Activated naive CD4-positive, alpha-beta T cell treated with anti-CD3 and anti-CD28 coated beads for 36 hours (primary cell): ENCODE measurements at regions not wholly inside any gene's neighbourhood (a gene's known extent, or its start where the extent isn't known, plus 50 kb on each side); places are given as distances from the start of the nearest gene placed in this dataset.
"Not testable (repeated sequence)": the region's sequence is repeated elsewhere in the genome, so short reads cannot be mapped to it uniquely, and the experiment has no call there.

ENCODE experiments used
- CTCF ChIA-PET: fragments of 350-600 bp; sonication (Branson Sonifier 250); formaldehyde crosslinking; loops from one replicate; lab custom pipeline; 2021; ENCODE audit warnings: antibody characterized with exemption; lab: Charles Lee
- DNase-seq: peaks from one replicate; pipeline ENCODE4 v3.0.0-alpha.2; 2020
- H3K27ac Mint-ChIP-seq: one replicate; pipeline ENCODE4 v1.8.0; 2021; ENCODE audit warnings: mild to moderate bottlenecking, mixed read lengths
- H3K27me3 Mint-ChIP-seq: one replicate; pipeline ENCODE4 v1.8.0; 2021; ENCODE audit warnings: low read depth, mixed read lengths
- H3K36me3 Mint-ChIP-seq: one replicate; pipeline ENCODE4 v1.8.0; 2021; ENCODE audit warnings: low read depth, mixed read lengths
- H3K4me1 Mint-ChIP-seq: one replicate; pipeline ENCODE4 v1.8.0; 2021; ENCODE audit warnings: low read depth, mixed read lengths
- H3K4me3 Mint-ChIP-seq: one replicate; pipeline ENCODE4 v1.8.0; 2021; ENCODE audit warnings: mild to moderate bottlenecking, moderate library complexity, mixed read lengths
- H3K9me3 Mint-ChIP-seq: one replicate; pipeline ENCODE4 v1.8.0; 2021; ENCODE audit warnings: mixed read lengths
- intact Hi-C: fragments of 100-400 bp; cut with micrococcal nuclease; formaldehyde crosslinking; loops from one replicate; pipeline ENCODE4 v1.15.1; 2023

DNA sequence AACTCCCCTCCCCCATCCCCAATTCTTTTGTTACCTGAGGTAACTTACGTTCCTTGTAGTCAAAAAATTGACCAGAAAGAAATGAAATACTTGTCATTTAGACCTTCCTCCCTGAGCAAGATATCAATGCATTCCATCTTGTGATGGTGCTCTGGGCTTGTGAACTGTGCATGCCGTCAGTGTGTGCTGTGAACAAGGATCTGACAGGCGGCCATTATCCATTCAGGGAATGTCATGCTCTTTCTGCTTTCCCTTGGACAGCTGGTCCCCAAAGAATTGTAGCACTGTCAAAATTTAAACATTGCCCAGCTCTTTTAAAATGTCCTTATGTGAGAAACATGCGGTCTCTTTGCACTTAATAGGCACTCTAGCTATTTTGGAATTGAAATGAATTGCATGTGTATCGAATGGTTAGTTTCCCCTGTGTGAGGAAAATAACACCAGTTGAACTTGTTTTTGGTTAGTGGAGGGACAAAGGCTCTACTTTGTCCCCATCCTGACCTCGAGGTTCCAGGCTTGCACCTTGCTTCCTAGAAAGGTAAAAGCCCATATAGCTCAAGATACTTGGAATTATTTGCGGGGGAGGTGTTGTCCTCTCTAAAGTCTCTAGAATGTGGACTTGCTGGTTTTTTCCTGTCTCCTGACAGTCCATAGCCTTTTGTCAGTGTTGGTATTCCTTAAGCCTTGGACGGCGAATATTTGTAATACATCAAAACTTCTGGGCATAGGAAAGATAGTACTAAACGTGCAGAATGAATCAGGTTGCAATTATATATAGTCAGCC lies 350.9 kb downstream of the NUP35 start:
- no peaks in the 10 kb centered on the region for H3K27me3 Mint-ChIP-seq
- DNase-seq, result no peak
- H3K36me3 Mint-ChIP-seq, result peaks cover 1% of the 10 kb centered on the region
- intact Hi-C loops, result no loop called here
- no peaks in the 10 kb centered on the region for H3K4me1 Mint-ChIP-seq
- CTCF ChIA-PET, result no interaction called here
- no peak overlapping the region for H3K27ac Mint-ChIP-seq
- peaks cover 7% of the 10 kb centered on the region for H3K9me3 Mint-ChIP-seq
- H3K4me3 Mint-ChIP-seq, result no peak overlapping the region

DNA sequence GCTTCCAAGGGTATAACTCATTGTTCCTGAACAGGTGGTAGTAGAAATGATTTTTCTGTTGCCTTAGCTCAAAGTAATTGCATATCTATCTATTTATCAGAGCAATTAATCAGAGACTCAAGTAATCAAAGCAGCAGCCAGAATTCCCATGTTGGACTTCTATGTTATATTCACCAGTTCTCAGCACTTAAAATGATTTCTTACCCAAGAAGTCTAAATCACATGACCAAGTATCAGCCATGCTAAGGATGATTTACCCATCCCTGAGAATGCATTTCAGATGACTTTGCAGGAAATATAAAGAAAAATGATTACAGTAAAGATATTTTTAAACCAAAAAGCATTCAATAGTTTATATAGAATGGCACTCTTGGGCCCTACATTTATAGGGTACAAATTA lies 352.2 kb downstream of the NUP35 start:
- H3K4me3 Mint-ChIP-seq, result no peak overlapping the region
- peaks cover 14% of the 10 kb centered on the region for H3K9me3 Mint-ChIP-seq
- intact Hi-C loops, result no loop called here
- H3K36me3 Mint-ChIP-seq, result peaks cover 1% of the 10 kb centered on the region
- no peaks in the 10 kb centered on the region for H3K4me1 Mint-ChIP-seq
- H3K27ac Mint-ChIP-seq, result no peak overlapping the region
- no peaks in the 10 kb centered on the region for H3K27me3 Mint-ChIP-seq
- DNase-seq, result no peak
- CTCF ChIA-PET, result no interaction called here

DNA sequence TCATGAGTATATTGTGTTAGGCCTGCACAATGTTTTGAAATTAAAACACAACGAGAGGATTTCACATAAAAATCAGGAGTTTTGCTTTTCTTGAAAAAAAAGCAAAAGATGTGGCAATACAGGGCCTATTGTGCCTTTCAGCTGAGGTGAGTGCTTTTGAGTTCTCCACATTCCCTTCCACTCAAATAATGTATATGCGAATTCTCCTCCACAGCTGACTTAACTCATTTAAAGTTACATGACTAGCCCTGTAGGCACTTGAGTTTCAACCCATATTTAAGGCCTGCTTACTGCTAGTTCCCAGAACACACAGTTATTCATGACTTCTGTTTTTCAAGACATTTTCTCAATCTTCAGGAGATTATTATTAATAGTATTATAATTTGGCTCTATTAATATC lies 353.1 kb downstream of the NUP35 start:
- Mint-ChIP-seq H3K9me3 (peaks cover 16% of the 10 kb centered on the region), H3K27me3 (no peaks in the 10 kb centered on the region), H3K36me3 (peaks cover 1% of the 10 kb centered on the region), H3K4me1 (no peaks in the 10 kb centered on the region), H3K4me3 (no peak overlapping the region), H3K27ac (no peak overlapping the region)
- CTCF ChIA-PET, result no interaction called here
- intact Hi-C loops, result no loop called here
- no peak for DNase-seq

DNA sequence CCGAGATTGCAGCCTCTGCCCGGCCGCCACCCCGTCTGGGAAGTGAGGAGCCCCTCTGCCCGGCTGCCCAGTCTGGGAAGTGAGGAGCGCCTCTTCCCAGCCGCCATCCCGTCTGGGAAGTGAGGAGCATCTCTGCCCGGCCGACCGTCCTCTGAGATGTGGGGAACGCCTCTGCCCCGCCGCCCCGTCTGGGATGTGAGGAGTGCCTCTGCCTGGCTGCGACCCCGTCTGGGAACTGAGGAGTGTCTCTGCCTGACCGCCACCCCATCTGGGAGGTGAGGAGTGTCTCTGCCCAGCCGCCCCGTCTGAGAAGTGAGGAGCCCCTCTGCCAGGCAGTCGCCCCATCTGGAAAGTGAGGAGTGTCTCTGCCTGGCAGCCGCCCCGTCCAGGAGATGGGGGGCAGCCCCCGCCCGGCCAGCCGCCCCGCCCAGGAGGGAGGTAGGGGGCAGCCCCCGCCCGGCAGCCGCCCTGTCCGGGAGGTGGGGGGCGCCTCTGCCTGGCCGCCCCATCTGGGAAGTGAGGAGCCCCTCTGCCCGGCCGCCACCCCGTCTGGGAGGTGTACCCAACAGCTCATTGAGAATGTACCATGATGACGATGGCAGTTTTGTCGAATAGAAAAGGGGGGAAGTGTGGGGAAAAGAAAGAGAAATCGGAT lies 354.8 kb downstream of the NUP35 start:
- DNase-seq, H3K4me3 Mint-ChIP-seq, intact Hi-C loops, H3K27ac Mint-ChIP-seq, H3K27me3 Mint-ChIP-seq, H3K4me1 Mint-ChIP-seq, CTCF ChIA-PET, H3K36me3 Mint-ChIP-seq: not testable (repeated sequence)
- H3K9me3 Mint-ChIP-seq, result peaks cover 19% of the 10 kb centered on the region

DNA sequence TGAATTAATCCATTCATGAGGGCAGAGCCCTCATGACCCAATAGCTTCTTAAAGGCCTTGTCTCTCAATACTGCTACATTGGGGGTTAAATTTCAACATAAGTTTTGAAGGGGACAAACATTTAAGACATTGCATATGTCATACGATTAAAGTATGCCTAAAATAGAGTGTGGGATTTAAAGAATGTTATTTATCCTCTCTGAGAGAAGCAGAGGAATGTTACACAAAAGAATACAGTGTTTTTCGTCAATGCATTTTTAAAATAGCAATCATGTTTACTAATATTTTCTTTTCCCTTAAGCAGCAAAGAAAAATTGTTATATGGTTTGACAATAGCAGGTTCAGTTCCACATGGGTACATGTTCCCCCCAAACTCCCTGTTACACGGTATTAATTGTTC lies 363.1 kb downstream of the NUP35 start:
- H3K27ac Mint-ChIP-seq, result no peak overlapping the region

DNA sequence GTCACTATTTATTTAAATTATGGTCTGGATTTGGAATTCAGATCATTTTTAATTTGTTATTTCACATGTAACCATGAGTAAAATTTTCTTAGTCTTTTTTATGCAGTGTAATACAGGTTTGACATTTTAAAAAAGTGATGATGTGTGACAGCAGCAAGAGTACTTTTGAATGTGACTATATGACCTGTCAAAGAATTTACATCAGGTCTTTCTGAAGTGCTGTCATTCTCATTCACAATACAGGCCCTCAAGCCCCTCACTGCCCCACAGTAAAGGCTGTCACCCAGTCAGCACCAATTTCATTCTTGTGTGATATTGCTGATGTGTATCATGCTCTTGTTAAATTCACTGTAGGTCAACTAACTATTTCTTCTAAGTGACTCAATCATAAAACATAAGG lies 364.2 kb downstream of the NUP35 start:
- no peaks in the 10 kb centered on the region for H3K36me3 Mint-ChIP-seq
- H3K4me1 Mint-ChIP-seq, result no peaks in the 10 kb centered on the region
- H3K9me3 Mint-ChIP-seq, result no peaks in the 10 kb centered on the region
- no peak for DNase-seq
- no peaks in the 10 kb centered on the region for H3K27me3 Mint-ChIP-seq
- no peak overlapping the region for H3K4me3 Mint-ChIP-seq
- CTCF ChIA-PET, result no interaction called here
- intact Hi-C loops, result no loop called here
- no peak overlapping the region for H3K27ac Mint-ChIP-seq

More for the DNA sequence above, 363.1 kb downstream of the NUP35 start:
- H3K27me3 Mint-ChIP-seq, result no peaks in the 10 kb centered on the region
- H3K4me3 Mint-ChIP-seq, result no peak overlapping the region
- CTCF ChIA-PET, result no interaction called here
- H3K36me3 Mint-ChIP-seq, result no peaks in the 10 kb centered on the region
- peaks cover 3% of the 10 kb centered on the region for H3K9me3 Mint-ChIP-seq
- H3K4me1 Mint-ChIP-seq, result no peaks in the 10 kb centered on the region
- no peak for DNase-seq
- intact Hi-C loops, result no loop called here

DNA sequence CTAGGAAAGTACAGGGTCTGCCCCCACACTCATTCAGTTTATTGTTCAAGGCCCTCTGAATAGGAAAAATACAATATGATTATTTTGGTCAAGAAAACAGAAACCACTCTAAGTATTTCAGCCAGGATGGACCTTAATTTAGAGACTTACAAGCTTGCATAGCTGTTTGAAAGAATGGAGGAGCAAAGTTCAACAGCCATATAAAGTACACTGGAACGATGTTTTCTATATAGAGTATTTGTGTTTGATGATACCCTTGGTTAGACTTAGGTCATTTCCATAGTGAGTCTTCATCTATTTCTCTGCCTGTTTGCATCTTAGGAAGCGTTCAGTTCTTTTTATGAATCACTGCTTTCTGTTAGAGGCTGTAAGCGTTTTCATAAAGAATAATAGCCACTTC lies 366.2 kb downstream of the NUP35 start:
- CTCF ChIA-PET, result no interaction called here
- Mint-ChIP-seq H3K36me3 (no peaks in the 10 kb centered on the region), H3K27ac (no peak overlapping the region), H3K27me3 (no peaks in the 10 kb centered on the region), H3K9me3 (no peaks in the 10 kb centered on the region), H3K4me3 (no peak overlapping the region), H3K4me1 (no peaks in the 10 kb centered on the region)
- no peak for DNase-seq
- intact Hi-C loops, result no loop called here

DNA sequence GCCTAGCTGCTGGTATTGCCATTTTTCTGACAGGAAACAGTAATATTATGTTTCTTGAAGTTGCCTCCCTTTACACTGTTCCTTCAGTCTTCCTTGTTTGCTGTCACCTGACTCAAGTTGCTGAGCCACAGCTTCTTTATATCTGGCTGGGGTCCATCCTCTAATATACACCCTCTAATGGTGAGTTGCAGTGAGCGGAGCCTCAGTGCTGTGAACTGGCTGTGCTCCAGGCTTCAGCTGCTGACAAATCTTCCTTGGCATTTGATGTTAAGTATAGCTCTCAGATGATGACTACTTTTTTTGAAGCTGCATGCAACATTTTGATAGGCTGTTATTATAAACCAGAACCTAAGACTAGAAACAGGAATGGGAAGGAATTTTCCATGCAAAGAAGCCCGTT lies 366.7 kb downstream of the NUP35 start:
- no peak for DNase-seq
- Mint-ChIP-seq H3K9me3 (peaks cover 1% of the 10 kb centered on the region), H3K27ac (no peak overlapping the region), H3K4me3 (no peak overlapping the region), H3K4me1 (no peaks in the 10 kb centered on the region), H3K27me3 (no peaks in the 10 kb centered on the region), H3K36me3 (no peaks in the 10 kb centered on the region)
- CTCF ChIA-PET, result no interaction called here
- intact Hi-C loops, result no loop called here

DNA sequence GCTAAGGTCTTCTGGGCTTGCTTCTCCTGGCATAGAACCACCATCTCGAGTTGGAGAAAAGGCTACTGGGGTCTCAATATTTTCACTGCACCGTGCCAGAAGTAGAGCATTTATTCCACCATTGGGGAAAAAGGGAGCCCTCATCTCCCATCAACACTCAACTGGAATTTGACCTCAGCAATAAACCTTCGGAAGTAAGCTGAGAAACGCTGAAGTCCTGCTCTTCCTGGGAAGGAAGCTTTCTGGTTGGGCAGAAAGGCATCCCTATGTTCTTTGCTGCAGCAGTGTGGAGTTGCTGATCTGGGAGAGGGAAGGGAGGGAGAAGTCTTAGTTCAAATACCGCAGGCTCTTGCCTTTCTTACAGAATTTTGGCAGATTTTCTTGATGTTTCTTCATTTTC lies 368.8 kb downstream of the NUP35 start:
- no peak overlapping the region for H3K27ac Mint-ChIP-seq
- no peak for DNase-seq
- intact Hi-C loops, result no loop called here
- no peak overlapping the region for H3K4me3 Mint-ChIP-seq
- CTCF ChIA-PET, result no interaction called here
- H3K36me3 Mint-ChIP-seq, result no peaks in the 10 kb centered on the region
- H3K4me1 Mint-ChIP-seq, result no peaks in the 10 kb centered on the region
- H3K27me3 Mint-ChIP-seq, result no peaks in the 10 kb centered on the region
- peaks cover 1% of the 10 kb centered on the region for H3K9me3 Mint-ChIP-seq

DNA sequence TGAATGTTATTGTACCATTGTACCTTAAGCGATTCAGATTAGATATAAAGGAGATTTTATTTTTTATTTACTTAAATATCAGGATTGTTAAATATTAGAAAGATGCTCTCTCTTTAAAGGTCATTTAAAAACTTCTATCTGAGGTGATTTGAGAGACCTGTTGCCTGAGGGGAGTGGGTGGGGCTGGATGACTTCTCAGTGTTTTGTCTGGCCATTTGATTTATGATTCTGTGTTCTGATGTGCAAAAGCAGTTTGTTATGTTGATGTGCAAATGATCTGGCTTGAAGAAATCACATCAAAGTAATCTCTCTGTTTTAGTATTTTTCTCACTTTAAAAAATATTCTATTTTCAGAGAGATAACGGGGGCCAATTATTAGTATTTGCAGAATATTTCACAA lies 370.8 kb downstream of the NUP35 start:
- Mint-ChIP-seq H3K36me3 (no peaks in the 10 kb centered on the region), H3K4me1 (no peaks in the 10 kb centered on the region), H3K27me3 (no peaks in the 10 kb centered on the region), H3K27ac (no peak overlapping the region), H3K9me3 (peaks cover 1% of the 10 kb centered on the region), H3K4me3 (no peak overlapping the region)
- CTCF ChIA-PET, result interaction anchor here (0.7 kb wide), 1 partner anchor 1619 kb away, joined by 3 read pairs; no protein-coding TSS in a partner anchor
- intact Hi-C loops, result no loop called here
- DNase-seq, result no peak

DNA sequence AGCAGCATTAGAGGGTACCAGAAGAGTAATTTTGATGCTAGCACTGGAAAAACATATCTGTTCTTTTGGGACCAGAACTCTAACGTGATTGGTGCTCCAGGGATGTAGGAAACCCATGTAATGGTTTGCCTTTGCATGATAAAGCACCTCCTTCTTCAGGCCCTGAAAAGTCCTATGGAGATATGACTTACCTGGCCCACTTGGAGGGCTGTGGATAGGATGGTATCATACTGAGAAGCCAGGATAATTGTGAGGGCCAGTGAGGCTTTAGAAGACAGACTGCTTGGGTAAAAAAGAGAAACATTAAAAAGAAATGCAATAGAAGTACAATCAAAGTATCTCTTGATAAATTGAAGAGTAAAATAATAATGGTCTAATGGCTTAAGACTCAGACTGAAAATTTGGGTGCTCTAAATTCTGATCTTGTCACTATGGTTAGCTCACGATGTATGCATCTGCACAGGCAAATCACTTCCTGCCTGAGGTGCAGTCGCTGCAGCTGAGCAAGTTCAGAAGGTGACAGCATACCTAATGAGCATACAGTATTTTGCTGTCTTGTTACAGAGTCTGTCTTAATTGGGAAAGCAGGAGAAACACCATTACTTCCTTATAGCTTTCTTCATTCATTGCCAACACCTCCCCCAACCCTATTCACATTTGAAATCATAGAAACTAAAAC lies 371.5 kb downstream of the NUP35 start:
- Mint-ChIP-seq H3K4me1 (no peaks in the 10 kb centered on the region), H3K27me3 (no peaks in the 10 kb centered on the region), H3K36me3 (no peaks in the 10 kb centered on the region), H3K27ac (no peak overlapping the region), H3K9me3 (peaks cover 7% of the 10 kb centered on the region), H3K4me3 (no peak overlapping the region)
- intact Hi-C loops, result no loop called here
- DNase-seq, result no peak
- CTCF ChIA-PET, result interaction anchor here (0.6 kb wide), 2 partner anchors 628 to 1177 kb away, joined by 3 to 6 read pairs; no protein-coding TSS in a partner anchor

DNA sequence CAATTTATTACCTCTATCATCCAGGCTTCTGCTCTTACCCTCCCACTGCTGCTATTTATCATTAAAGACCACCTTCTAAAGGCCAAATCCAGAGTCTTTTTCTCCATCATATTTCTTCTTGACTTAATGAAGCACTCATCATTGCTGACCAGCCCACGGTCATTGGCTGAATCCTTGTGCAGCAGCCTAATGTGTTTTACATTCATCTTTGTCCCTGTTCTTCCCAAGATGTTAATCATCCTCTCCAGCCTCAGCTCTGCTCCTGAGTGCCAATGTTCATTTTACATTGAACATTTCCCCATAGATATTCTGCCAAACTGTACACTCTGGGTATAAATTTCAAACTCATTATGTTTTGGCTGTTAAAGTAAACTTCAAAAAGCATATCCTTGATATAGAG lies 373.6 kb downstream of the NUP35 start:
- no peak overlapping the region for H3K27ac Mint-ChIP-seq
- no peak for DNase-seq
- no peaks in the 10 kb centered on the region for H3K27me3 Mint-ChIP-seq
- no peaks in the 10 kb centered on the region for H3K36me3 Mint-ChIP-seq
- intact Hi-C loops, result no loop called here
- H3K9me3 Mint-ChIP-seq, result peaks cover 13% of the 10 kb centered on the region
- CTCF ChIA-PET, result no interaction called here
- H3K4me1 Mint-ChIP-seq, result no peaks in the 10 kb centered on the region
- no peak overlapping the region for H3K4me3 Mint-ChIP-seq

DNA sequence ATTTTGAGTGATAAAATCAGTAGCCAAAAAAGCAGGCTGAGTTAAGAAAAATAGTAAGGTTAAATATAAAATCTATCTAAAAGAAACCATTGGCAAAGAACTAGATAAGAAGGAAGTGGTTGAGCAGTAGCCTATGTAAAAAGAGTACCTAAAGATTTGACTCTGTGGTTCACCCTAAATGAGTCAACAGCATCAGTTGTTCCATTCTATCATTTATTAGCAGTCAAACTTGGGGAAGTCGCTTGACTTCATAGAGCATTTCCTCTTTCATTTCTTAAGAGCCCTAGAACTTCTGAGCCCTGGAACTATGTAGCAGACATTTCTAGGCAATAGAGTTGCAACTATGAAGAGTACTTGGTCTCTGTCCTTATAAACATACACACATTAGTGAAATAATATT lies 381.7 kb downstream of the NUP35 start:
- H3K27me3 Mint-ChIP-seq, result no peaks in the 10 kb centered on the region

More for the DNA sequence above, 381.7 kb downstream of the NUP35 start:
- no peak for DNase-seq
- Mint-ChIP-seq H3K4me1 (no peaks in the 10 kb centered on the region), H3K4me3 (no peak overlapping the region), H3K27ac (no peak overlapping the region), H3K9me3 (peaks cover 21% of the 10 kb centered on the region), H3K36me3 (no peaks in the 10 kb centered on the region)
- CTCF ChIA-PET, result no interaction called here
- intact Hi-C loops, result no loop called here
